ENCODE measurements at regions not wholly inside any gene's neighbourhood (a gene's known extent, or its start where the extent isn't known, plus 50 kb on each side); places are given as distances from the start of the nearest gene placed in this dataset.
A peak's percentile ranks its signal among the peaks of the same experiment; 100 is the strongest.

- H3K27ac ChIP-seq (ENCODE audit: low read depth, low read length), result no peak overlapping the region
- peaks cover 40% of the 10 kb centered on the region for H3K36me3 ChIP-seq (ENCODE audit: control insufficient read depth, insufficient read depth, low read length)
Observed at GRCh38 chr17:77487677-77488530, 347.1 kb downstream of the SEC14L1 start.

GRCh38 chr17:77488531-77489238, 347.9 kb downstream of the SEC14L1 start:
- Histone ChIP-seq H3K36me3 (ENCODE audit: control insufficient read depth, insufficient read depth, low read length) (peaks cover 39% of the 10 kb centered on the region), H3K27me3 (ENCODE audit: control insufficient read depth, insufficient read depth, low read length) (no peaks in the 10 kb centered on the region), H3K27ac (ENCODE audit: low read depth, low read length) (peak overlapping the region; percentile 70), H3K4me3 (ENCODE audit: low read length) (no peak overlapping the region), H3K4me1 (ENCODE audit: control insufficient read depth, insufficient read depth, low read length) (peaks cover 13% of the 10 kb centered on the region), H3K9ac (ENCODE audit: low read length) (no peak overlapping the region)

More at GRCh38 chr17:77487677-77488530, 347.1 kb downstream of the SEC14L1 start:
- Histone ChIP-seq H3K4me1 (ENCODE audit: control insufficient read depth, insufficient read depth, low read length) (peaks cover 13% of the 10 kb centered on the region), H3K27me3 (ENCODE audit: control insufficient read depth, insufficient read depth, low read length) (no peaks in the 10 kb centered on the region), H3K9ac (ENCODE audit: low read length) (no peak overlapping the region), H3K4me3 (ENCODE audit: low read length) (no peak overlapping the region)

- Histone ChIP-seq H3K27me3 (ENCODE audit: control insufficient read depth, insufficient read depth, low read length) (no peaks in the 10 kb centered on the region), H3K27ac (ENCODE audit: low read depth, low read length) (peak overlapping the region; percentile 70), H3K4me3 (ENCODE audit: low read length) (no peak overlapping the region), H3K9ac (ENCODE audit: low read length) (no peak overlapping the region), H3K4me1 (ENCODE audit: control insufficient read depth, insufficient read depth, low read length) (peaks cover 13% of the 10 kb centered on the region), H3K36me3 (ENCODE audit: control insufficient read depth, insufficient read depth, low read length) (peaks cover 37% of the 10 kb centered on the region)
Observed at GRCh38 chr17:77489239-77489892, 348.6 kb downstream of the SEC14L1 start.

- H3K4me1 ChIP-seq (ENCODE audit: control insufficient read depth, insufficient read depth, low read length), result peaks cover 18% of the 10 kb centered on the region
- H3K27me3 ChIP-seq (ENCODE audit: control insufficient read depth, insufficient read depth, low read length), result no peaks in the 10 kb centered on the region
- no peak overlapping the region for H3K4me3 ChIP-seq (ENCODE audit: low read length)
- no peak overlapping the region for H3K9ac ChIP-seq (ENCODE audit: low read length)
- peaks cover 37% of the 10 kb centered on the region for H3K36me3 ChIP-seq (ENCODE audit: control insufficient read depth, insufficient read depth, low read length)
- H3K27ac ChIP-seq (ENCODE audit: low read depth, low read length), result peak overlapping the region; percentile 70
Observed at GRCh38 chr17:77489893-77490255, 349.1 kb downstream of the SEC14L1 start.

GRCh38 chr17:77490361-77491183, 349.8 kb downstream of the SEC14L1 start:
- Histone ChIP-seq H3K4me3 (ENCODE audit: low read length) (no peak overlapping the region), H3K36me3 (ENCODE audit: control insufficient read depth, insufficient read depth, low read length) (peaks cover 37% of the 10 kb centered on the region), H3K4me1 (ENCODE audit: control insufficient read depth, insufficient read depth, low read length) (peaks cover 18% of the 10 kb centered on the region), H3K27me3 (ENCODE audit: control insufficient read depth, insufficient read depth, low read length) (no peaks in the 10 kb centered on the region), H3K27ac (ENCODE audit: low read depth, low read length) (peak overlapping the region; percentile 70), H3K9ac (ENCODE audit: low read length) (no peak overlapping the region)

GRCh38 chr17:77491921-77492445, 351.2 kb downstream of the SEC14L1 start:
- H3K36me3 ChIP-seq (ENCODE audit: control insufficient read depth, insufficient read depth, low read length), result peaks cover 40% of the 10 kb centered on the region
- no peak overlapping the region for H3K9ac ChIP-seq (ENCODE audit: low read length)
- no peak overlapping the region for H3K4me3 ChIP-seq (ENCODE audit: low read length)
- no peak overlapping the region for H3K27ac ChIP-seq (ENCODE audit: low read depth, low read length)
- H3K27me3 ChIP-seq (ENCODE audit: control insufficient read depth, insufficient read depth, low read length), result no peaks in the 10 kb centered on the region
- peaks cover 18% of the 10 kb centered on the region for H3K4me1 ChIP-seq (ENCODE audit: control insufficient read depth, insufficient read depth, low read length)

- Histone ChIP-seq H3K4me1 (ENCODE audit: control insufficient read depth, insufficient read depth, low read length) (peaks cover 18% of the 10 kb centered on the region), H3K36me3 (ENCODE audit: control insufficient read depth, insufficient read depth, low read length) (peaks cover 34% of the 10 kb centered on the region), H3K9ac (ENCODE audit: low read length) (peak overlapping the region; percentile 4), H3K4me3 (ENCODE audit: low read length) (no peak overlapping the region), H3K27me3 (ENCODE audit: control insufficient read depth, insufficient read depth, low read length) (no peaks in the 10 kb centered on the region), H3K27ac (ENCODE audit: low read depth, low read length) (no peak overlapping the region)
Observed at GRCh38 chr17:77492446-77493237, 351.9 kb downstream of the SEC14L1 start.

GRCh38 chr17:77493238-77493820, 352.6 kb downstream of the SEC14L1 start:
- H3K27ac ChIP-seq (ENCODE audit: low read depth, low read length), result peak overlapping the region; percentile 12
- peaks cover 18% of the 10 kb centered on the region for H3K4me1 ChIP-seq (ENCODE audit: control insufficient read depth, insufficient read depth, low read length)
- H3K9ac ChIP-seq (ENCODE audit: low read length), result no peak overlapping the region
- peaks cover 28% of the 10 kb centered on the region for H3K36me3 ChIP-seq (ENCODE audit: control insufficient read depth, insufficient read depth, low read length)
- H3K27me3 ChIP-seq (ENCODE audit: control insufficient read depth, insufficient read depth, low read length), result no peaks in the 10 kb centered on the region
- no peak overlapping the region for H3K4me3 ChIP-seq (ENCODE audit: low read length)

- H3K36me3 ChIP-seq (ENCODE audit: control insufficient read depth, insufficient read depth, low read length), result peaks cover 21% of the 10 kb centered on the region
- no peak overlapping the region for H3K4me3 ChIP-seq (ENCODE audit: low read length)
- H3K27me3 ChIP-seq (ENCODE audit: control insufficient read depth, insufficient read depth, low read length), result no peaks in the 10 kb centered on the region
- H3K9ac ChIP-seq (ENCODE audit: low read length), result no peak overlapping the region
- H3K4me1 ChIP-seq (ENCODE audit: control insufficient read depth, insufficient read depth, low read length), result peaks cover 18% of the 10 kb centered on the region
- peak overlapping the region; percentile 38 for H3K27ac ChIP-seq (ENCODE audit: low read depth, low read length)
Observed at GRCh38 chr17:77493901-77494663, 353.3 kb downstream of the SEC14L1 start.

GRCh38 chr17:77494664-77495435, 354.1 kb downstream of the SEC14L1 start:
- Histone ChIP-seq H3K27me3 (ENCODE audit: control insufficient read depth, insufficient read depth, low read length) (no peaks in the 10 kb centered on the region), H3K9ac (ENCODE audit: low read length) (no peak overlapping the region), H3K27ac (ENCODE audit: low read depth, low read length) (peak overlapping the region; percentile 38), H3K4me1 (ENCODE audit: control insufficient read depth, insufficient read depth, low read length) (peaks cover 10% of the 10 kb centered on the region), H3K4me3 (ENCODE audit: low read length) (no peak overlapping the region), H3K36me3 (ENCODE audit: control insufficient read depth, insufficient read depth, low read length) (peaks cover 17% of the 10 kb centered on the region)
